ENCODE measurements at regions not wholly inside any gene's neighbourhood (a gene's known extent, or its start where the extent isn't known, plus 50 kb on each side); places are given as distances from the start of the nearest gene placed in this dataset.

- TF ChIP-seq CTCF (IDR thresholded peaks at IDR 0.05): no peak
- DNase-seq (ENCODE audit: low spot score) (no peak), ATAC-seq (ENCODE audit: low FRiP score) (peak; percentile 89)
Measured at GRCh38 chr2:237171396-237171795, 85.7 kb downstream of the COPS8 start.

- DNase-seq (ENCODE audit: low spot score) (no peak), ATAC-seq (ENCODE audit: low FRiP score) (no peak)
- TF ChIP-seq CTCF (IDR thresholded peaks at IDR 0.05): no peak
Measured at GRCh38 chr2:237171881-237172280, 86.2 kb downstream of the COPS8 start.

GRCh38 chr2:237177052-237177451 lies 91.4 kb downstream of the COPS8 start:
- no peak for DNase-seq (ENCODE audit: low spot score)

GRCh38 chr2:237177986-237178385 lies 92.3 kb downstream of the COPS8 start:
- TF ChIP-seq CTCF (IDR thresholded peaks at IDR 0.05): no peak
- DNase-seq (ENCODE audit: low spot score) (no peak), ATAC-seq (ENCODE audit: low FRiP score) (no peak)

More at GRCh38 chr2:237177052-237177451, 91.4 kb downstream of the COPS8 start:
- TF ChIP-seq CTCF (IDR thresholded peaks at IDR 0.05): no peak
- no peak for ATAC-seq (ENCODE audit: low FRiP score)

GRCh38 chr2:237178396-237178795 lies 92.7 kb downstream of the COPS8 start:
- DNase-seq (ENCODE audit: low spot score) (no peak), ATAC-seq (ENCODE audit: low FRiP score) (no peak)
- no peak for TF ChIP-seq CTCF (IDR thresholded peaks at IDR 0.05)

GRCh38 chr2:237179161-237179560 lies 93.5 kb downstream of the COPS8 start:
- DNase-seq (ENCODE audit: low spot score) (no peak), ATAC-seq (ENCODE audit: low FRiP score) (no peak)
- TF ChIP-seq CTCF (IDR thresholded peaks at IDR 0.05): no peak

- ATAC-seq (ENCODE audit: low FRiP score) (no peak), DNase-seq (ENCODE audit: low spot score) (no peak)
- TF ChIP-seq CTCF (IDR thresholded peaks at IDR 0.05): no peak
Measured at GRCh38 chr2:237180187-237180586, 94.5 kb downstream of the COPS8 start.
